GM18511 (cell line): ENCODE measurements at regions not wholly inside any gene's neighbourhood (a gene's known extent, or its start where the extent isn't known, plus 50 kb on each side); places are given as distances from the start of the nearest gene placed in this dataset.

ENCODE experiments used
- ATAC-seq: cut with Tn5 transposase; IDR thresholded peaks from one replicate; pipeline ENCODE4 v1.9.1; 2021; ENCODE audit warnings: mild to moderate bottlenecking, moderate library complexity; ENCODE audit not compliant: unreplicated experiment

DNA sequence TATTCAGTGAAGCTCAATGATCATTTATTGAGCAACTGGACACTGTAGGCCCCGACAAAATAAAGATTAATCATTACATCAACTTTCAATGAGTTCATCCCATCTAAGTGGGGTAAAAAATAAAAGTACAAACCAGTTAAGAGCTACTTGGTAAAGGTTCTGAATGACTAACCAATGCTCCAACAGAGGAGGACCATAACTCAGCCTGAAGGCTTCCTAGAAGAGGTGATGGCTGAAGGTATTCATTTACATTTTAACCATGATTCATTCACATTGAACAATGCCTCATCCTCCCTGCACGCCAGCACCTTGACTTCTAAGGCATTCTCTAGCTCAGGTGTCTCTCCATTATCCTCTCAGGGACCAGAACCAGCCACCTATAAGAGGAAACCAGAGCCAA, 201.4 kb downstream of the ZNF462 start:
- no peak for ATAC-seq

DNA sequence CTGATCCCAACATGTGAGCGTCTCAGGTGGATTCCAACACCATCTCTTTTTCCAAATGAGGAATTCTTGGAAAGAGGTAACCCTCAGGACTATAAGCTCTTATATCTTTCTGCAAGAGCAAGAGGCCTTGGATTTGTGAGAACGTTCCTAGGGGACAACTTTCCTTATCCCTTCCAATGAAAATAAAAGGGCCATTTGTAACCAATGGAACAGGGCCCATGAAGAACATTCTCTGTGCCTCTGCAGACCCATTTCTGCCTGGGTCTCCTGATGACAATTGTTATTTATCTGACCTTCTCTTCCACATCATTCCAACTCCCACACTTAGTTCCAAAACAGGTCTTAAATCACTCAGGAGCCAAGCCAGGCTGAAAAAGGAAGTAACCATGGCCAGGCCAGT, 202.6 kb downstream of the ZNF462 start:
- no peak for ATAC-seq

DNA sequence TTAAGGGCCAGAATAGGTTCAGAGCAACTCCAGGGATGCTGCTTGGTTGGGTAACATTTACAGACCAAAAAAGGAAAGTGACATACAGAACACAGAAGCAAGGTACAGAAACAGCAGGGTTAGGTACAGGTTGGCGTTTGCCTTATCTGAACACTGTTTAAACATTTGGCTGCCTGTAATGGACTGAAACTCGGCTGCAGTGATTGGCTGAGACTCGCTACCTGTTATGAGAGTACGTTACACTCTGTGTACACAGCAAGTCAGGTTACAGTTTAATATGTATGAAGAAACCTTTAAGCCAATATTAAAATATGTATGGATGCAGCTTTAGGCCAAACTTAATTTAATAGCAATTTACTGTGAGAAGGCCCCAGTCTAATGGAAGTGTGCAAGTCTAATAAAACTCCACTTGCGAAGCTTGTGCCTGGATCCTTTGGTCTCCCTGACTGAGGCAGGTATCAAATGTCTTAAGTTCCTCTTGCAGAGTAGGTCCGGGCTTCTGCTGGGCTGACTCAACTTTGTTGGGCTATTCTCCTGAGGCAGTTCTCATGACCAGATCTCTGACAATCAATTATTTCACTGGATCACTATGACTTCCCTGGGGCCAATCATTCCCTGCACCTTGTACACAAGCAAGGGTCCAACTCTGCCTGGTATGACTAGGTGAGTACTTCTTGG, 204.9 kb downstream of the ZNF462 start:
- no peak for ATAC-seq

DNA sequence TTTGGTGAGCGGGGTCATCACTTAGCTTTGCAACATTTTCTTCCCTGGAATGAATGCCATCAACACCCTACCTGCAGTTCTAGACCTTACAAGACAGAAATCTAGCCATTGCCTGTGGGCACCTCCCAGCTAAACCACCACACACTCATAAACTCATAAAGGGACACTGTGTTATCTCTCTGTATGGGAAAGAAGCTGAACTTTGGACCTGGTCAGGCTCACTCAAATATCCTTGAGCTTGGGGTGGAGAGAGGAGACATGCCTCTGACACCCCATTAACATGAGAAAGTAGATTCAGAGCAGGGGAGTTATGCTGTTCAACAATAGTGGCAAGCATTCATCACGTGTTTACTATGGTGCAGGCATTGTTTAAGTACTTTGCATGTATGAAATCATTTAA, 205.6 kb downstream of the ZNF462 start:
- ATAC-seq, result no peak

DNA sequence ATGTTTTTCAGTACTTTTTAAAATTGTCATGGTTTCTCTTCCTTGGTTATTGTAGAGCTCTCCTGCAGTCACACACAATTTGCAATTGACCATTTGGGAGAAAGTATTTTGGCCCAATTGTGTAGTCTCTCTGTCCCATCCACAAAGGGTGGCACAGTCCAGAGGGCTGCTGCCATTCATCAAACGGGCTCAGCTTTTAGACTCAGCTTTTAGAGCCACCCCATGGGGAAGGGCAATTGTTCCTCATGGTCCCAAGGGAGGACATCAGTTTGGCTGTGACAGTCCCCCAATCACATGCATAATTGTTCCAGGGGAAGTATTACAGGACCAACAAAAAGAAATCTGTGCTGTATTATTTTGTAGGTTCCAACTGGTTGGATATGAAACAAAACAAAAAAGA, 207.6 kb downstream of the ZNF462 start:
- ATAC-seq, result no peak

DNA sequence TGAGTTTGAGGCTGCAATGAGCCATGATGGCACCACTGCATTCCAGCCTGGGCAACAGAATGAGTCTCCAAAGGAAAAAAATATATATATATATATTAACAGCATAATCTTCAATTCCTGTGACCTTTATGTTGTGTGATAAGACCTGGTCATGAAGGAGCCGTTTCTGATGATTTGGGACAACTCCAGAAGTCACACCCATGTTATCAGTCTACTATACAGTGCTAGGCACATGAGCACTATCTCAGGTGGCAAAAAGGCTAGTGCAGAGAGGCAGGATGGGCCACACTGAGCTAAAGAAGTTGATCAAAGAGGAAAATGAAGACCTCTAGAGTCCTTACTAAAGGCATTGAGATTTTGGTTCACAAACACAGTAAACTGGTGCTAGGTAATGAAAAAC, 205.0 kb upstream of the RAD23B start:
- ATAC-seq, result no peak

DNA sequence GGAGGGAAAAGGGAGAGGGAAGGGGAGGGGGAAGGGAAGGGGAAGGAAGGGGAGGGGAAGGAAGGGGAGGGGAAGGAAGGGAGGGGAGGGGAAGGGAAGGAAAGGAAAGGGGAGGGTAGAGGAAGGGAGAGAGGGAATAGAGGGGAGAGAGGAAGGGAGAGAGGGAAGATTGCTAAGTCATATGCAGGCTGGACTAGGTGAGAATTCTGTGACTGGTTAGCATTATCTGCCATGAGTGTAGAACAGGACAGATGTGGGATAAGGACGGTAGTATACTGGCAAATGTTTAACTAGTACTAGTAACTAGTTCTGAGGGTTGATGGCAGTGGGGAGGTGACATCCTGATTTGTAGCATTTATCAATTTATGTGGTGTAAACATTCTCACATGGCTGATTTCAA, 203.5 kb upstream of the RAD23B start:
- no peak for ATAC-seq

DNA sequence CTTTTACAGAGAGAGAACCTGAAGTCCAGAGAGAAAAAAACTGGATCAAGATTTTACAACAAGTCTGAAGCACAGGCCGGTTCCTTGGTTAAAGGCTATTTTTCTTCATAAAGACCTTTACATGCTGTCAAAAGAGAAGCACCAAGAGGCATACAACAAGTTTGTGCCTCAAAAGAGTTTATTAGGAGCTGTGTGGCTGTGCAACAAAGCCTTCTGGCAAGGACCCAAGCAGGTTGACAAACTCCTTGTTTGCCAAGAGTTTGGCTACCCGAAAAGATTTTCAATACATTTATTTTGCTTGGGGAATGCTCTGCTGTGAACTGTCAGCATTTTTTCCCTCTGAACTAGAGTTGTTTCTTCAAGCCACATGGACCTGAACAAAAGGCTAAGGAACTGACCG, 202.9 kb upstream of the RAD23B start:
- no peak for ATAC-seq

DNA sequence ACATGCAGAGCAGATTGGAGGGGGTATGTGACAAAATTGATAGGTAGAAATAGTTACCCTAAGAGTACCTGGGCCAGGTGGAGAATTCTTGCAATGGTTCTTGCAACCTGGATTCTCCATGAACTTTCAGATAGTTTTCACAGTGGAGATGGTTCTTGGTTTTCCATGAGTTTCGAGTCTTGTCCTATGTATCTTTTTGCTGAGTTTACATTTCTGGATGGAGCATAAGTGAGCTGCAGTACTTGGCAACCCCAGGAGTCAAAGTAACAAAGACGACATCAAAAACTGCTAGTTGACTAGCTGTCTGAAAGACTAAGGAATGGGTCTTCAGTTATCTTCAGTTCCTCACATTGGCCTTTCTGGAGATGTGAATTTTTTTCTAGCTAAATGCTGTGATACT, 196.6 kb upstream of the RAD23B start:
- no peak for ATAC-seq

DNA sequence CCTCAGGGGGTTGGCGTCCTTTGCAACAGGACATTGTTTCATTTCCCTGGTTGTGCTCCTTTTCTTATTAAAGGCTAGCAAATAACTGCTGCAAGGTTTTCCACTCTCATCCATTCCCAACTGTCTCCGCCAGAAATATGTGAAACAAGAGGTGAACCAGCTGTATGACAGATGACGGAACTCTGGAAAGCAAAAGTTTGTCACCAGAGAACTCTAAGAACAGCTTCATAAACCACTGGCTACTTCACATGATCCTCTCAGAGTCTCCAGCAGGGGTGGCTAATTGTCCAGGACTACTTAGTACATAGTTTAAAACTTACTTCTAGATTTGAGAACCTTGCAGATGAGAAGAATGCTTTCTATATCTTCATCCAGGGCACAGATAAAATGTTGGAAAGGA, 195.9 kb upstream of the RAD23B start:
- no peak for ATAC-seq

DNA sequence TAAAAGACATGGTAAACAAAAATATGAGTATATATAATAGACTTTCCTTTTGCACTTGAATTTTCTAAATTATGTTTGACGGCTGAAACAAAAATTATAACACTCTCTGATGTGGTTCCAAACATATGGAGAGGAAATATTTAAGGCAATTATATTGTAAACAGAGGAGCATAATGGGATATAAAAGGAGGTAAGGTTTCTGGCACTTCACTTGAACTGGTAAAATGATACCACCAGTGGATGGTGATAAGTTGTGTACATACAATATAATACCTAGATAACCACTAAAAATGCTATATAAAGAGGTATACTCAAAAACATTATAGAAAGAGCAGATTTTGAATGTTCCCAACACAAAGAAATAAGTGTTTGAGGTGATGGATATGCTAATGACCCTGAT, 192.9 kb upstream of the RAD23B start:
- ATAC-seq, result no peak

DNA sequence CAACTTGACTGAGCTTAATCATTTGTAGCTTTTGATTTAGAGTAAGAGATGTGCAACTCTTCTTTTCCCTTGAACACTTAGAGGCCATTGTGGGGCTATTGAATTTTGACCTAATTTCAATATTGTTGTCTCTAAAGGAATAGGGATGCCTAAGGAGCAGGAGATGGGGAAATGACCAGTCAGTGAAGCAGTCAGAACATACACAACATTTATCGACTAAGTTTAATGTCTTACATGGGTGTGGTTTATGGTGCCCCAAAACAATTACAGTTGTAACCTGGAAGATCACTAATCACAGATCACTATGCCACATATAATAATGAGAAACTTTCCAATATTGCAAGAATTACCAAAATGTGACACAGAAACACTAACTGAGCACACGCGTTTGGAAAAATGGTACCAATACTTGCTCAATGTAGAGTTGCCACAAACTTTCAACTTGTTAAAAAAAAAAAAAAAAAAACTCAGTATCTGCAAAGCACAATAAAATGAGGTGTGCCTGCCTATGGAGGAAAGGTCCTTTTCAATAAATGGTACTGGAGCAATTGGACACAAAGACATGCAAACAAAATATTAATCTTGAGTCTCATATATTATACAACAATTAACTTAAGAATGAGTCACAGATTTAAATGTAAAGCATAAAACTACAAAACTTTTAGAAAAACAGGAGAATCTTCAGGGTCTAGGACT, 189.6 kb upstream of the RAD23B start:
- ATAC-seq, result no peak

DNA sequence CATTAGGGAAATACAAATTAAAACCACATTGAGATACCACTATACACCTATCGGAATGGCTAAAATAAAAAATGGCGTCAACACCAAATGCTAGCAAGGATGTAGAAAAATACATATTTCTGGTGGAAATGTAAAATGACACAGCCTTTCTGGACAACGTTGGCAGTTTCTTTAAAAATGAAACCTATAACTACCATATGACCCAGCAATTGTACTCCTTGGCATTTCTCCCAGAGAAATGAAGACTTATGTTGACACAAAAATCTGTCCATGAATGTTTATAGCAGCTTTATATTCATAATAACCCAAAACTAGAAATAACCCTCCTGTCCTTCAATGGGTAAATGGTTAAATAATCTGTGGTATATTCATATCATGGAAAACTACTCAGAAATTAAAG, 188.7 kb upstream of the RAD23B start:
- ATAC-seq, result no peak

DNA sequence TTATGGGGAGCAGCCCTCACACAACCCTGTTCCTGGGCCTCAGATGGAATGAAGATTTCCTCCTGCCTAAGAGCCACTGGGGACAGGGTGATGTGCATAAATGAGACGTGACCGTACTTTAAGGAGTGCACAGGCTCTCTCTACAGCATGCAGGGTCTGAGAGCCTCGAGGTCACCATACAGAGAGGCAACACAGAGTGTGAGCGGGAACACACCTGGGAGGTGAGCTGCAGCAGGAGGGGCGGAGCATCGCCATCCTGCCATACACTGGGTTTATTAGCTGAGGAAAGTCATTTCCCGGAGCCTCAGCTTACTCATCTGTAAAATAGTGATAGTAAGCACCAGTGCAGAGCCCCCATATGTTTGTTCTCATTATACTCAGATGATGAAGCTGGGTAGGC, 182.5 kb upstream of the RAD23B start:
- ATAC-seq, result no peak

DNA sequence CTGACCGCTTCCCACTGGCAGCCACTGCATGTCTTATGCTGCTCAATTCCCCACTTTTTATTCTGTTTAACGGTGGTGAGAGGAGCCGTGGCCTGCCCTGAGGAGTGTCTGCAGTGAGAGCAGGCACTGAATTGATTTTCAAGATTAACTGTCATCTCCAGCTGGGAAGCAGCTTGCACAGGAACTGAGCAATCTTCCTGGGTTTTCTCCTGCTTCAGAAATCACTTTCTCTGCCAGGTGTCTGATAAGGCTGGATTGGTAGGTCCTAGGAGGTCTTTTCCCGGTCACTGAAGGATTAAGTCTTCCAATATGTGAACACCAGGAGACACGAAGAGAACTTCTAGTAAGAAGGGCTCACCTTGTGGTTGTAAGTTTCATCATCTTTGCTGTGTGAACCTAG, 181.1 kb upstream of the RAD23B start:
- no peak for ATAC-seq

DNA sequence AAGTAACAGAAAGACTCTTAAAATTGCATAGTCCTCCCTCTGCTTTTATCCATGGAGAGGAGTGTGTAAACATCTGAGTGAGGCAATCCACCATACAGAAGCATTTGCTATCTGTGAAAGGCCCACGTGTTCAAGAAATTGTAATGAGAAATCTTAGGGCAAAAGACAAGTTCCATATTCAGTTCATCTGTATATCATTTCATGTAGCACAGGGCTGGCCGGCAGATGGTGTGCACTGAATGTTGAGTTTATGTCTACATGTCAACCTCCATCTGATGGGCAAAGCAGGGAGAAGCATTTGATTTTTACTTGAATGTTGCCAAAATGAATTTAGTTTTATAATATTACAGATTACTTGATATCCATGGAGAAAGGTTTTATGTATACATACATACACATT, 179.5 kb upstream of the RAD23B start:
- ATAC-seq, result no peak

DNA sequence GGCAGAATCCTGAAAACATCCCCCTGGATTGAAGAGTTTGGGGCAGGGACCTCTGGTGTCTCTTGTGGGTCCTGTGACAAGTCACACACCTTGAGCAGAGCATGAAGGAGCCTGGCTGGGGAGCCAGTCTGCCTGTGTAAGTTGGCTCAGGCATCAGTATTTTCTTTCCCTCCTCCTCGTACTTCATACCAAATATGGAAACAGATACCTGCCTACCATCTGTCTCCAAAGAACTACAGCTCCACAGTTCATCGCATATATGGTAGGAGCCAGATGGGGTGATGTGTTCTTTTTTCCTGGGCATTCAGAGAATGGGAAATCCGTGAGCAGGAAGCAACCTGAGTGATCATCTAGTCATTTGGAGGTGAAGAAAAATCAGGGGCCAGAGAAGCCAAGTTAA, 177.3 kb upstream of the RAD23B start:
- no peak for ATAC-seq

DNA sequence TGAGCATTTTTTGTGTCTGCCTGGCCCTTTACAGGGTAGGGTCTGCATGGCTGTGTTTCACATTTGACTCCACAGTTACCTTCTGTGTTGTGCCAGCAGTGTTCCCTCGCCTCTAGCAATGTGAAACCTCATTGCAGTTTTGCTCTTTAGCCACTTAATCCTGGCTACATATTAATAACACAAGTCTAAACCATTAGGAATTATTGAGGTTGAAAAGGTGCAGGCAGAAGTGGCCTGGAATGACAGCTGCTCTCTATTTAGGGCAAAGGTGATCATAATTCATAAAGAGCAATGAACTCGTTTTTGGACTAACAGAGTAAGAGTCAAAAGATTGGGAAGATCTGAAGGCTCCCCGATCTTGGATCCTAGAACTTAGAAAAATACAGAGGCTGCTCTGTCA, 176.7 kb upstream of the RAD23B start:
- ATAC-seq, result no peak

DNA sequence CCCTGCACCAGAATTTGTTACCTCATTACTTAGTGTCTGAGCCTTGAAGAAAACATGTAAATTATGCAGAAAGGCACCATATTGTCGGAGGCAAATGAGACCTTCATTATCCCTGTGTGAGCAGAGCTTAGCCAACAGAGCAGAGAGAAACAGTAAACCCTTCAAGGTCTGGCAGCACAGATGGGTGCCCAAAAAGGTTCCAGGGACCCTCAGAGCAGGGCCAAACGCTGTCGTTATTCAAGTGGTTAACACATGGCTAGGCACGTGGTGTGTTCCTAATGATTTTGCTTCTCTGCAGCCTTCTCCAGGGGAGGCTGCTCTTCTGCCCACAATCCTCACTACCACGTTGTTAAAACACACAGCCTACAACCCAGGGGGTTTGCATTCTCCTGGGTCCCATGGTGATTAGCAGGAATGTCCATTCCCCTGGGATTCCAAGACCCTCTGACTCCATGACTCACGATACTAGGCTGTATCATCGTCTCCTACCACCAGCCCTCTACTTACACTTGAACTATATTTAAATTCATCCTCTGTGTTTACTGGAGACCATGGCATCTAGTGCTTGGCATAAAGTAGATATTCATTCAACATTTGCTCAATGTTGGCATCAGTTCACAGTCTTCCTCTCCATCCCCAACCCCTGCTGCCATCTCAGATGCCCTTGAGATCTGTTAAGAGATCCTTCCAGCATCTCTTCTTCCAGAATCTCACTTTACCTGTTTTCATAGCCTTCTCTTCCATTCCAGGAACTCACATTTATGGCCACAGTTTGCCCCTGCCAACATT, 174.5 kb upstream of the RAD23B start:
- no peak for ATAC-seq

DNA sequence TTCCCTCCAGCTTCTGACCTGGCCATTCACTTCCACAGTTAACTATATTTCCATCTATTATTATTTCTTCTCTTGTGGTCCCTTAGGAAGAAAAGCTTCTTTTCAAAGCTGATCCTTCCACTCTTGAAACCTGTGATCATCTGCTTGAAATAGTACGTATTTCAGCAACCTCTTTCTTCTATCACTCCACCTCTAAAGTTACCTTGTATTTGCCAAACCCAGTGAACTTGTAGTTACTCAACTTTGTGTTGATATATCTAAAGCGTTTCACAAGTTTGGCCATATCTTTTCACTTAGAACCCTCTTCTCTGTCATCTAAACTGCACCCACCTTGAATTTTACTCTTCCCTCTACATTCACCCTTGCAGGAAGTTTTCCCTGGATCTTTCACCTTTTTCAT, 173.8 kb upstream of the RAD23B start:
- ATAC-seq, result no peak

DNA sequence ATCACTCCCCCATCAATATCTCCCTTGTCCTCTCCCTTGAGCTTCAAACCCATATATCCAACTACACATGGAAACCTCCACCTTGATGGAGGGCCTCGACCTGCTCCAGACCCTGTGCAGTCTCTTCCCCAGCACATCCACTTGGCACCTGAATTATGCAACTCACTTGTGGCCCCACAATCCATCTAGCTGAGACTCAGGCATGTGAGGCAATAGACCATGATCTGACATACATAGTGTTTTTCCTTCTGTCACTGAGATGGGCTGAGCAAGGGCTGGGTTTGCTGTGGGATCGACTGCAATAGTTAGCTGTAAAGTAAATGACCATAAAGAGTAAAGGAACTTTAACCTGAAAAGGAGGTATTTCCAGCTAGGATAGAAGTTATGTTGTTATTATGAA, 172.9 kb upstream of the RAD23B start:
- no peak for ATAC-seq

DNA sequence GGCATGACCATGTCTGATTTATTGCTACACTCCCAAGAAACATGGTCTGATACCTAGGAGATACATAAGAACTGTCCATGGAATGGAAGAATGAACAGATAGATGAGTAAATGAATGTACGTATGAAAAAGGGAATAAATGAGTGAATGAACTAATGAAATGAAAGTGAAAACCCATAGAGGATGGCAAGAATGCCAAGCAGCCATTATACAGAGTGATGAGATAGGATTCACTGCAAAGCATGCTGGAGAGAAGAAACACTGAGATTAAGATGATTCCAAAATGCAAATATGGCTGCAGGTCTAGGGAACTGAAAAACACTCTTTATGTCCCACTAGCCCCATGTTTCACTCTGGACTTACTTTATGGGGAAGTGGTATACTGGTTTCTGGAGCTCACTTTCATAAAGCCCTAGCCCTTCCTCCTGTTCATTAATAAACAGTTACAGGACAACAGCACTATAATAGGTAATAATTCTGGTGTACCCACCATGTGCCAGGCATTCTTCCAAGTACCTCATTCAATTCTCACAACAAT, 170.3 kb upstream of the RAD23B start:
- ATAC-seq, result peak; percentile 92
